Spleen (tissue), 7 donors: ENCODE measurements at regions not wholly inside any gene's neighbourhood (a gene's known extent, or its start where the extent isn't known, plus 50 kb on each side); places are given as distances from the start of the nearest gene placed in this dataset.

Experiments
- CTCF ChIP-seq, 11 experiments: fragments of 200-600 bp in 7 of 11; fragments of 450-650 bp in 4 of 11; sonication (generic) in 4 of 11; IDR thresholded peaks in 8 of 11; conservative IDR thresholded peaks in 3 of 11; 1 replicate in 7 of 11; 2 replicates in 4 of 11; pipeline versions ENCODE4 v1.4.0 to v1.8.0; 2016 to 2021; ENCODE audit warnings: antibody characterized with exemption in 11 of 11, inconsistent platforms in 4 of 11, mild to moderate bottlenecking in 1 of 11
- POLR2A ChIP-seq, 3 donors: fragments of 450-650 bp; IDR thresholded peaks; one replicate each; pipeline ENCODE4 v1.5.1; 2017; ENCODE audit warnings: antibody characterized with exemption in 3 of 3, mild to moderate bottlenecking in 1 of 3
- POLR2AphosphoS5 ChIP-seq, 3 donors: sonication (generic); formaldehyde crosslinking; IDR thresholded peaks; one replicate each; pipeline ENCODE4 v1.5.1; 2017; ENCODE audit warnings: antibody characterized with exemption in 3 of 3
- donor health status: DM: no; HTN: no; CAD: no; lungs with moderate emphysema.
- donor health status: DM: no; HTN: no; CAD: no.
- donor health status: DM: no; HTN: no; CAD: no.

GRCh38 chr13:64959276-64959675, 2270.9 kb downstream of the PCDH9 start:
- no peak for TF ChIP-seq CTCF (IDR thresholded peaks at IDR 0.05 in 8 of 11, conservative IDR thresholded peaks at IDR 0.05 in 3 of 11)
- TF ChIP-seq POLR2AphosphoS5 (IDR thresholded peaks at IDR 0.05): no peak
- no peak for TF ChIP-seq POLR2A (IDR thresholded peaks at IDR 0.05)
